SK-N-SH treated with all-trans-retinoic acid at 6 μM for 48 hours (cell line): ENCODE measurements at regions not wholly inside any gene's neighbourhood (a gene's known extent, or its start where the extent isn't known, plus 50 kb on each side); places are given as distances from the start of the nearest gene placed in this dataset.

Experiments
- ARNTL ChIP-seq: fragments of 450-650 bp; formaldehyde crosslinking; IDR thresholded peaks from 2 replicates; pipeline ENCODE4 v1.5.0; 2020; ENCODE audit warnings: low read depth, mild to moderate bottlenecking, moderate library complexity, borderline replicate concordance
- PATZ1 ChIP-seq: fragments of 250-450 bp; sonication (Bioruptor Pico); IDR thresholded peaks from 2 replicates; pipeline ENCODE4 v1.8.0; 2020; ENCODE audit warnings: mild to moderate bottlenecking, moderate library complexity, borderline replicate concordance
- TCF4 ChIP-seq: fragments of 250-450 bp; sonication (Bioruptor Pico); IDR thresholded peaks from 2 replicates; pipeline ENCODE4 v1.8.0; 2021; ENCODE audit warnings: mild to moderate bottlenecking, moderate library complexity, borderline replicate concordance

DNA sequence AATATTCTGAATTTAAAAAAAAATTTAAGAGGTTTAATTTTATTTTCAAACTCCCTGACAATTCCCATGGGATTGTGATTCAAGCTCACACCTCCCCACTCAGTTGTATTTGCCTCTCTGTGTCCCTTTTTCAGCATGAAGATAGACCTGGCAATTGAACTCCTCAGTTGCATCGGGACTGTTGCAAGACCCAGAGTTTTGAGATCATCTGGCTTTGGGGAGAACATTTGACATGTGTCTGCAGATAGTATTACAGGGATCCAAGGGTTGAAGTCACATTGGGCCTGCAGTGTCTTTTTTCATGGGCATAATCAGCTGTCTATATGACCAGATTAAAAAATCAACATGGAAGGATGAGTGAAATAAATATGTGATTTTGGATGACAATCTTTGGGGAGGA lies 91.1 kb upstream of the EOMES start:
- no peak for TF ChIP-seq TCF4
- no peak for TF ChIP-seq PATZ1 (CRISPR knock-in tag)
- TF ChIP-seq ARNTL (CRISPR knock-in tag), result no peak
